ENCODE measurements at regions not wholly inside any gene's neighbourhood (a gene's known extent, or its start where the extent isn't known, plus 50 kb on each side); places are given as distances from the start of the nearest gene placed in this dataset.
"Not testable (repeated sequence)": the region's sequence is repeated elsewhere in the genome, so short reads cannot be mapped to it uniquely, and the experiment has no call there.

DNA sequence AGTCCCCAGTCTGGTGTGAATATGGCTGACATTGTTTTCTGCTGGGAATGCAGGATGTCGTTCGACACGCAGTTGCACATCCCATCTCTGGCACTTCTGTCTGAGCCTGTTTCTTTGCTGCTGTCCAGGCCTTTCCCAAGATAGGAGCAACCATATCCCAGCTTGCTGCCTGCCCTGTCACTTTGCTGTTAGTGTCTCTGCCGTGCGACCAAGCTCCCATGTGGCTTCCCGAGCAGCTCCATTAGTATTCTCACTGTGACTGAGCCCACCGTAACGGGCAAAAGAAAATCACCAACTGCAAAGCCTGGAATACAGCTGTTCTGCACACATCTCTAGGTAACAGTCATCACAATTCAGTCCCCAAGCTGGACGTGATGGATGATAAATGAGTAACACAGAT lies 66.0 kb upstream of the CPSF6 start:
- TF ChIP-seq POLR2A (IDR thresholded peaks at IDR 0.05; ENCODE audit: low read depth, low read length) (no peak), TAF1 (IDR thresholded peaks at IDR 0.05; ENCODE audit: borderline replicate concordance, low read depth, low read length) (no peak), POLR2AphosphoS5 (IDR thresholded peaks at IDR 0.05; ENCODE audit: low read depth, low read length) (no peak)
- no peak for DNase-seq (ENCODE audit: insufficient read length)
- peak; percentile 54 for FAIRE-seq

- no peak for DNase-seq (ENCODE audit: insufficient read length)
- FAIRE-seq: no peak
- TF ChIP-seq POLR2AphosphoS5 (IDR thresholded peaks at IDR 0.05; ENCODE audit: low read depth, low read length) (no peak), POLR2A (IDR thresholded peaks at IDR 0.05; ENCODE audit: low read depth, low read length) (no peak), TAF1 (IDR thresholded peaks at IDR 0.05; ENCODE audit: borderline replicate concordance, low read depth, low read length) (no peak)
Observed at GRCh38 chr12:69179786-69180185, 59.6 kb upstream of the CPSF6 start.

DNA sequence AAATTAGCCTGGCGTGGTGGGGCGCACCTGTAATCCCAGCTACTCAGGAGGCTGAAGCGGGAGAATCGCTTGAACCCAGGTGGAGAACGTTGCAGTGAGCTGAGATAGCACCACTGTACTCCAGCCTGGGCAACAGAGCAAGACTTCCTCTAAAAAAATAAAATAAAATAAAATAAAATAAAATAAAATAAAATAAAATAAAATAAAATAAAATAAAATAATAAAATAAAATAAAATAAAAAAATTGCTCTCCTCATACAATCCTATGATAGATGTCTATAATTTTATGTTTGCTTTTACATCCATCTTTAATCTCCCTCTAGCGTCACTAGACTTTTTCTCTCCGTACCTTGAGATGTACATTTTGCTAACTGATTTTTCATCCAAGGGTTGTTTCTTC lies 51.8 kb upstream of the CPSF6 start:
- FAIRE-seq; DNase-seq (ENCODE audit: insufficient read length): not testable (repeated sequence)

DNA sequence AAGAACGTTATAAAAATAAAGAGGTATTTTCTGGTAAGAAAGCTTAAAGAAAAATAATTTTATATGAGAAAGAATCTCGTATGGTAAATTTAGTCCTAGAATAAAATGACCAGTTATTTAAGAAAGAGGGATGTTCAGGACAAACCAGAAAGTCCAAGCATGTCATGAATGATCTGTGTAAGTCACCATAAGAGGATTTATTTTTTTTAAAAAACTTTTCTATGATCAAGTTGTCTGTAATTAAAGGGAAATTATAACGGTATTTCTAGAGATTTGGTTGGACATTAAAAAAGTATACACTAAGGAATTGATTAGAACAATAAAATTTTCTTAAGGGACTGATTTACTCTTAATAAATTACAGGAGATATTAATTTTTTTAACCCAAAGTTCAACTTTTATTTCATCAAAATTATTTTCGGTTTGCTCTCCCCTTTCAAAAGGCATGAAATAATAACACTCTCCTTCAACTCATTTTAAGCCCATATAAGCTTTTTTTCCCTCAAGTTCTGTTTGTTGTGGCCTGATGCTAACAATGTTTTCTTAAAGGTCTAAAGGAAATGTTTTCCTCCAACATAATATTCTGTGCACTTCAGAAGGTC lies 49.9 kb upstream of the CPSF6 start:
- FAIRE-seq (no peak), DNase-seq (ENCODE audit: insufficient read length) (no peak)
- TF ChIP-seq TAF1 (IDR thresholded peaks at IDR 0.05; ENCODE audit: borderline replicate concordance, low read depth, low read length) (no peak), POLR2A (IDR thresholded peaks at IDR 0.05; ENCODE audit: low read depth, low read length) (no peak), POLR2AphosphoS5 (IDR thresholded peaks at IDR 0.05; ENCODE audit: low read depth, low read length) (no peak)
